Bronchial epithelial cell (primary cell): ENCODE measurements at regions not wholly inside any gene's neighbourhood (a gene's known extent, or its start where the extent isn't known, plus 50 kb on each side); places are given as distances from the start of the nearest gene placed in this dataset.

ENCODE experiments used
- DNase-seq: peaks from one replicate; pipeline ENCODE4 v3.0.0-alpha.2; 2010; ENCODE audit warnings: low read depth
- FAIRE-seq: peaks from 2 replicates; lab custom pipeline; 2011; peaks lifted over from hg19 to GRCh38; lab: Jason Lieb, UNC
- H3K27me3 ChIP-seq: 2 replicates; pipeline ENCODE4 v1.5.1; 2011; ENCODE audit warnings: low read length; ENCODE audit not compliant: control insufficient read depth, insufficient read depth
- H3K36me3 ChIP-seq: 2 replicates; pipeline ENCODE4 v1.5.1; 2011; ENCODE audit warnings: low read length; ENCODE audit not compliant: control insufficient read depth, insufficient read depth
- H3K4me3 ChIP-seq: 2 replicates; pipeline ENCODE4 v1.5.1; 2011; ENCODE audit warnings: mild to moderate bottlenecking, low read depth, low read length, control low read depth
- TF ChIP-seq, protein P1 (sequence below): IDR thresholded peaks from 2 replicates; pipeline ENCODE4 v1.5.1; 2011; ENCODE audit warnings: mild to moderate bottlenecking, moderate library complexity, low read length, control low read depth, inconsistent platforms; ENCODE audit not compliant: insufficient read depth, severe bottlenecking

DNA sequence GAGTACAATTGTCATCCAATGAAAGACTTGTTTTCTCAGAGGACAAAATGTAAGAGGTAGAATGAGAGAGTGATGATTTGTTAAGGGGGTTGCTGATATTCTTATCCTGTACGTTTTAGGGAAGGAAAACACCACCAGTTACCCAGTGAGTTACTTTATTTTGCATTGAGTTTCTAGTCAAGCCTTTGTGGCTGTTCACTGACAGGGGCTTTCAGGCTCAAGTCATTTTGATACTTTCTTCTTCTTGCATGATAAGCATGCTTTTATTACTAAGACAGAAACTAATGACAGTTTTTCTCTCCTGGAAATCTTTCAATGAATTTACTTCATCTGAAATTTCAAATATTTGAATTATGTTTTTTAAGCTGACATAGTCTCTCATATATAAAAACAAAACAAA, 710.2 kb upstream of the POM121L12 start:
- H3K27me3 ChIP-seq = no peaks in the 10 kb centered on the region
- DNase-seq = no peak
- no peak for FAIRE-seq
- no peak overlapping the region for H3K4me3 ChIP-seq
- TF ChIP-seq, protein P1, sequence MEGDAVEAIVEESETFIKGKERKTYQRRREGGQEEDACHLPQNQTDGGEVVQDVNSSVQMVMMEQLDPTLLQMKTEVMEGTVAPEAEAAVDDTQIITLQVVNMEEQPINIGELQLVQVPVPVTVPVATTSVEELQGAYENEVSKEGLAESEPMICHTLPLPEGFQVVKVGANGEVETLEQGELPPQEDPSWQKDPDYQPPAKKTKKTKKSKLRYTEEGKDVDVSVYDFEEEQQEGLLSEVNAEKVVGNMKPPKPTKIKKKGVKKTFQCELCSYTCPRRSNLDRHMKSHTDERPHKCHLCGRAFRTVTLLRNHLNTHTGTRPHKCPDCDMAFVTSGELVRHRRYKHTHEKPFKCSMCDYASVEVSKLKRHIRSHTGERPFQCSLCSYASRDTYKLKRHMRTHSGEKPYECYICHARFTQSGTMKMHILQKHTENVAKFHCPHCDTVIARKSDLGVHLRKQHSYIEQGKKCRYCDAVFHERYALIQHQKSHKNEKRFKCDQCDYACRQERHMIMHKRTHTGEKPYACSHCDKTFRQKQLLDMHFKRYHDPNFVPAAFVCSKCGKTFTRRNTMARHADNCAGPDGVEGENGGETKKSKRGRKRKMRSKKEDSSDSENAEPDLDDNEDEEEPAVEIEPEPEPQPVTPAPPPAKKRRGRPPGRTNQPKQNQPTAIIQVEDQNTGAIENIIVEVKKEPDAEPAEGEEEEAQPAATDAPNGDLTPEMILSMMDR = no peak
- no peaks in the 10 kb centered on the region for H3K36me3 ChIP-seq

DNA sequence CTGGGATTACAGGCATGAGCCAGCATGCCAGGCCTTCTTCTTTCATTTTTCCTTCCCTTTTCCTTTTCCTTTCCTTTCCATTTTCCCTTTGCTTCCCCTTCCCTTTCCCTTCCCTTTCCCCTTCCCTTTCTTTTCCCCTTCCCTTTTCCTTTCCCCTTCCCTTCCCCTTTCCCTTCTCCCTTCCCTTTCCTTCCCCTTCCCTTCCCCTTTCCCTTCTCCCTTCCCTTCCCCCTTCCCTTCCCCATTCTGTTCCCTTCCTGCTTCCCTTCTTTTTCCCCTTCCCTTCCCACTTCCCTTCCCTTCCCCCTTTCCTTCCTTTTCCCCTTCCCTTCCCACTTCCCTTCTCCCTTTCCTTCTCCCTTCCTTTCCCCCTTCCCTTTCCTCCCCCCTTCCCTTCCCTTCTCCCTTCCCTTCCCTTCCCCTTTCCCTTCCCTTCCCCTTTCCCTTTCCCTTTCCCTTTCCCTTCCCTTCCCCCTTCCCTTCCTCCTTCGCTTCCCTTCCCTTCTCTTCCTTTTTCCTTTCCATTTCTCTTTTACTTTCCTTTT, 712.2 kb upstream of the POM121L12 start:
- Histone ChIP-seq H3K36me3 (no peaks in the 10 kb centered on the region), H3K27me3 (no peaks in the 10 kb centered on the region), H3K4me3 (no peak overlapping the region)
- FAIRE-seq = no peak
- DNase-seq = no peak
- TF ChIP-seq, protein P1 = no peak

DNA sequence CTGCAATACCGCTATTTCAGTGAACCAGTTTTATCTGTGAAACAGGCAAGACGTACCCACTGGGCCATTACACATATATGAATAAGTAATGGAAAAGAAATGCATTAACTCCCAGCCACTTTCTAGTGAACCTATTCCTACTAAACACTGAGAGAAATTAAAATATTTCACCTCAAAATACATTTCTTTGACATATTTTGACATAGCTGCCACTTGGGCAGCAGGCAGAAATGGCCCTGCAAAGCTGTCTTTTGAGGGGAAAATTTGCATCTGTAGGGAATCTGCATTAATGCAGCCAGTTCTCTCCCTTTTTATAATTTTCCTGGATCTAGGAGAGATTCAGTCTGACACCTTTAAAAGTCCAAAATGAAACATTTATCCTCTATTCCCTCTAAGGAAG, 714.8 kb upstream of the POM121L12 start:
- Histone ChIP-seq H3K27me3 (no peaks in the 10 kb centered on the region), H3K36me3 (no peaks in the 10 kb centered on the region), H3K4me3 (no peak overlapping the region)
- TF ChIP-seq, protein P1 = no peak
- FAIRE-seq (no peak), DNase-seq (no peak)

DNA sequence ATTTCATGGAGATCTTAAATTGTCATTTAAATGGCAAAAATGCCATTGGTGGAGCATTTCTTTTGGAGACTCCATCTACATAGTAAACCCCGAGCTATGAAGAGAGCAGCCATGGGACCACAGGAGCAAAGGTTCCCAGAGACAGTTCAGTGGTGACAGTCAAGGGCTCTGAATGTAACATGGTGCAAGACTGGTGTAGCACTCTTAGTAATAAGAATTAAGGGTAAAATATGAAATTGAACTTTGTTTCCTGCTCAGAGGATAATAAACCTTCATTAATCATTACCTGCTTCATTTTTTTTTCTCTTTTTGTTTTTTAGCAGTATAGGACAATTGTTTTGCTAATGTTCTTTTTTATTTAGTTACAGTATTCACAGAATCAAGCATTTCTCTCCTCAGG, 717.5 kb upstream of the POM121L12 start:
- FAIRE-seq = no peak
- no peaks in the 10 kb centered on the region for H3K36me3 ChIP-seq
- TF ChIP-seq, protein P1 = no peak
- no peaks in the 10 kb centered on the region for H3K27me3 ChIP-seq
- no peak for DNase-seq
- H3K4me3 ChIP-seq = no peak overlapping the region

DNA sequence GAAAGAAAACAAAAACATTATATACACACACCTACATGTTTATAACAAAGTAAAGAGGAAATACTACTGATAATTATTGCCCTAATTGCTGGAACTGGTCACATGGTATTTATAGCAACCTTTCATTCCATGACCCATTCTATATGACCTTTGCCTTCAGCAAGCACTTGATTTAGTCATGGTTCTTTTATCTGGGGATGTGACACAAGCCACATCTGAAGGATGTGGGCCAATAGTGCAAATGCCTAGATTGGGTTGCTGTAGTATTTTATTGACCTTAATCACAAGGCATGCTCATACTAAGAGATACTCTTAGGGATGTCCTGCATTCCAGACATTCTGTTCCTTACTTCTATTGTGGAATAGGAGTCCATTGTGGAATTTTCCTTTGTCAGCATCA, 723.5 kb upstream of the POM121L12 start:
- TF ChIP-seq, protein P1 = no peak
- FAIRE-seq = no peak
- H3K4me3 ChIP-seq = no peak overlapping the region

DNA sequence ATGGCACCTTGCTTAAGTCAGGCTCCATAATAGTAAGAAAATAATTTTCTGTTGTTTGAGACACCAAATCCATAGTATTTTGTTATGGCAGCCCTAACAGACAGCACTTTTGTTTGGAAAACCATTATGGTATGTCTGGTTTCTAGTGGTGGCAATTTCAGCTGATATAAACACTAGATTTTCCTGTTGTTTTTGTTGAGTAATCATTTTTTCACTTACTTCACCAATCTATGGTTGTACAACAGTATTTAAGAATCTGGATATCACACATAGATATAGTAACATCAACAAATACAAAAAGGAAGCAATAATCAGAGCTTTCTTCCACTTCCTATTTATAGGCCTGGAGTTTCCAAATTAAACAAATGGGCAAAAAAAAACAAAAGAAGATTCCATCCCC, 725.8 kb upstream of the POM121L12 start:
- H3K27me3 ChIP-seq = no peaks in the 10 kb centered on the region
- FAIRE-seq = no peak
- H3K4me3 ChIP-seq = no peak overlapping the region
- H3K36me3 ChIP-seq = no peaks in the 10 kb centered on the region
- no peak for DNase-seq
- TF ChIP-seq, protein P1 = no peak

More for the DNA sequence above, 723.5 kb upstream of the POM121L12 start:
- DNase-seq = no peak
- no peaks in the 10 kb centered on the region for H3K27me3 ChIP-seq
- no peaks in the 10 kb centered on the region for H3K36me3 ChIP-seq
